WTC11 (cell line): ENCODE measurements at regions not wholly inside any gene's neighbourhood (a gene's known extent, or its start where the extent isn't known, plus 50 kb on each side); places are given as distances from the start of the nearest gene placed in this dataset.

ENCODE experiments used
- ATAC-seq: fragments of 200-7000 bp; cut with Tn5 transposase; 2 replicates; pipeline ENCODE4 v1.10.0; 2021; ENCODE audit warnings: mild to moderate bottlenecking, moderate library complexity
- CTCF ChIA-PET: fragments of 300-600 bp; sonication (Branson Sonifier 250); formaldehyde crosslinking; loops from one replicate; lab custom pipeline; 2021; ENCODE audit warnings: antibody characterized with exemption; lab: Charles Lee
- POLR2A ChIA-PET: fragments of 350-600 bp; sonication (Branson Sonifier 250); formaldehyde crosslinking; loops from one replicate; lab custom pipeline; 2021; ENCODE audit warnings: antibody characterized with exemption; lab: Charles Lee
- DNase-seq: peaks from one replicate; pipeline ENCODE4 v3.0.0; 2021; ENCODE audit warnings: low spot score
- H3K27ac Mint-ChIP-seq: 2 replicates; pipeline ENCODE4 v1.8.0; 2021; ENCODE audit warnings: mixed read lengths
- H3K27me3 Mint-ChIP-seq: 2 replicates; pipeline ENCODE4 v1.8.0; 2021; ENCODE audit warnings: low read depth, mild to moderate bottlenecking, moderate library complexity, mixed read lengths
- H3K36me3 Mint-ChIP-seq: 2 replicates; pipeline ENCODE4 v1.8.0; 2021; ENCODE audit warnings: mixed read lengths
- H3K4me1 Mint-ChIP-seq: 2 replicates; pipeline ENCODE4 v1.8.0; 2022; ENCODE audit warnings: mixed read lengths
- H3K4me3 Mint-ChIP-seq: 2 replicates; pipeline ENCODE4 v1.8.0; 2021; ENCODE audit warnings: mild to moderate bottlenecking, moderate library complexity, mixed read lengths
- H3K9me3 Mint-ChIP-seq: 2 replicates; pipeline ENCODE4 v1.8.0; 2021; ENCODE audit warnings: mixed read lengths
- CBFB ChIP-seq: sonication (generic); formaldehyde crosslinking; IDR thresholded peaks from 2 replicates; pipeline ENCODE4 v1.8.1; 2022; ENCODE audit warnings: mild to moderate bottlenecking, low read depth, missing genetic modification reagents
- FOXK1 ChIP-seq: sonication (generic); formaldehyde crosslinking; IDR thresholded peaks from 2 replicates; pipeline ENCODE4 v1.8.0; 2022; ENCODE audit warnings: mild to moderate bottlenecking, moderate library complexity, missing genetic modification reagents
- FOXP1 ChIP-seq: sonication (generic); formaldehyde crosslinking; IDR thresholded peaks from 2 replicates; pipeline ENCODE4 v1.8.0; 2022; ENCODE audit warnings: missing genetic modification reagents, mild to moderate bottlenecking, moderate library complexity, borderline replicate concordance
- JAZF1 ChIP-seq: fragments of 250-450 bp; sonication (Bioruptor Pico); IDR thresholded peaks from 2 replicates; pipeline ENCODE4 v1.9.0; 2021; ENCODE audit warnings: moderate library complexity, mild to moderate bottlenecking, inconsistent platforms
- MXD4 ChIP-seq: fragments of 250-450 bp; sonication (Bioruptor Pico); IDR thresholded peaks from 2 replicates; pipeline ENCODE4 v1.8.0; 2021; ENCODE audit warnings: mild to moderate bottlenecking, moderate library complexity, borderline replicate concordance
- NFE2L1 ChIP-seq: sonication (generic); formaldehyde crosslinking; IDR thresholded peaks from 2 replicates; pipeline ENCODE4 v1.8.1; 2023; ENCODE audit warnings: missing genetic modification reagents
- NFYB ChIP-seq: sonication (generic); formaldehyde crosslinking; conservative IDR thresholded peaks from 2 replicates; pipeline ENCODE4 v1.8.0; 2022; ENCODE audit warnings: low read depth, missing genetic modification reagents
- RELA ChIP-seq: sonication (generic); formaldehyde crosslinking; IDR thresholded peaks from 2 replicates; pipeline ENCODE4 v1.8.1; 2022; ENCODE audit warnings: missing genetic modification reagents, mild to moderate bottlenecking, borderline replicate concordance
- SMAD3 ChIP-seq: sonication (generic); formaldehyde crosslinking; IDR thresholded peaks from 2 replicates; pipeline ENCODE4 v1.8.0; 2022; ENCODE audit warnings: missing genetic modification reagents, mild to moderate bottlenecking, borderline replicate concordance
- SMAD4 ChIP-seq: sonication (generic); formaldehyde crosslinking; IDR thresholded peaks from 2 replicates; pipeline ENCODE4 v1.8.0; 2022; ENCODE audit warnings: mild to moderate bottlenecking, missing genetic modification reagents
- TCF7 ChIP-seq: sonication (generic); formaldehyde crosslinking; IDR thresholded peaks from 2 replicates; pipeline ENCODE4 v1.8.0; 2022; ENCODE audit warnings: mild to moderate bottlenecking, low read depth, missing genetic modification reagents, moderate library complexity
- TEAD1 ChIP-seq: sonication (generic); formaldehyde crosslinking; IDR thresholded peaks from 2 replicates; pipeline ENCODE4 v1.8.0; 2022; ENCODE audit warnings: mild to moderate bottlenecking, missing genetic modification reagents
- ZNF396 ChIP-seq: fragments of 250-450 bp; sonication (Bioruptor Pico); IDR thresholded peaks from 2 replicates; pipeline ENCODE4 v1.8.0; 2021; ENCODE audit warnings: mild to moderate bottlenecking, moderate library complexity, borderline replicate concordance
- TF ChIP-seq, protein P1 (sequence below): sonication (generic); formaldehyde crosslinking; IDR thresholded peaks from 2 replicates; pipeline ENCODE4 v1.8.1; 2023; ENCODE audit warnings: mild to moderate bottlenecking, missing genetic modification reagents
- TF ChIP-seq, protein P2 (sequence below): fragments of 250-450 bp; sonication (Bioruptor Pico); conservative IDR thresholded peaks from 2 replicates; pipeline ENCODE4 v1.9.0; 2021; ENCODE audit warnings: mild to moderate bottlenecking
- TF ChIP-seq, protein P3 (sequence below): sonication (generic); formaldehyde crosslinking; IDR thresholded peaks from 2 replicates; pipeline ENCODE4 v1.8.1; 2023; ENCODE audit warnings: mild to moderate bottlenecking, missing genetic modification reagents, moderate library complexity
- TF ChIP-seq, protein P4 (sequence below): sonication (generic); formaldehyde crosslinking; IDR thresholded peaks from 2 replicates; pipeline ENCODE4 v1.8.1; 2022; ENCODE audit warnings: mild to moderate bottlenecking, missing genetic modification reagents, moderate library complexity, borderline replicate concordance
- TF ChIP-seq, protein P5 (sequence below): fragments of 200-600 bp; IDR thresholded peaks from 2 replicates; pipeline ENCODE4 v1.8.0; 2022; ENCODE audit warnings: antibody characterized with exemption
- TF ChIP-seq, protein P6 (sequence below): sonication (generic); formaldehyde crosslinking; IDR thresholded peaks from 2 replicates; pipeline ENCODE4 v1.8.0; 2022; ENCODE audit warnings: mild to moderate bottlenecking, missing genetic modification reagents
- TF ChIP-seq, protein P7 (sequence below): sonication (generic); formaldehyde crosslinking; IDR thresholded peaks from 2 replicates; pipeline ENCODE4 v1.8.1; 2023; ENCODE audit warnings: mild to moderate bottlenecking, missing genetic modification reagents, moderate library complexity

DNA sequence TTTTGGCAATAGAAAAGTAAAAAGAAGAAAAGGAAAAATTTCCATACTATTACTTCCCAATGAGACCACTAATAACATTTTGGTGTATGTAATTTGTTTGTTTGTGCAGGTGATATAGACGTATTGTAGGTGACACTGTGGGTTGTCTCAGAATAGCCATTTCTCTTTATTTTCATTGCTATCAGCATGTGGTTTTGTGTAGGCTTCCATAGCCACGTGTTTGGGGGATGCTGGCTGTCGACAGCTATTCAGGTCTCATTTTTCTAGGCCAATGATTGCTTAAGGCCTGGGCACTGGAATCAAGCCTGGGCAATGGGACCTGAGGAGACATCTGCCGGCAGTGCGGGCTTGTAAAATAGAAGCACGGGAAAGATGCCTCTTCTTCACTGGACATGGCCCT lies 71.0 kb upstream of the KCTD1 start:
- H3K4me3 Mint-ChIP-seq, result no peak overlapping the region
- H3K36me3 Mint-ChIP-seq, result peaks cover 13% of the 10 kb centered on the region
- TF ChIP-seq ZNF396 (CRISPR knock-in tag) (no peak), RELA (CRISPR knock-in tag) (no peak), NFE2L1 (CRISPR knock-in tag) (no peak), MXD4 (no peak), SMAD4 (CRISPR knock-in tag) (no peak), NFYB (CRISPR knock-in tag) (no peak), TEAD1 (no peak), FOXK1 (CRISPR knock-in tag) (no peak), SMAD3 (CRISPR knock-in tag) (no peak), TCF7 (CRISPR knock-in tag) (no peak), JAZF1 (CRISPR knock-in tag) (no peak)
- TF ChIP-seq, protein P1, sequence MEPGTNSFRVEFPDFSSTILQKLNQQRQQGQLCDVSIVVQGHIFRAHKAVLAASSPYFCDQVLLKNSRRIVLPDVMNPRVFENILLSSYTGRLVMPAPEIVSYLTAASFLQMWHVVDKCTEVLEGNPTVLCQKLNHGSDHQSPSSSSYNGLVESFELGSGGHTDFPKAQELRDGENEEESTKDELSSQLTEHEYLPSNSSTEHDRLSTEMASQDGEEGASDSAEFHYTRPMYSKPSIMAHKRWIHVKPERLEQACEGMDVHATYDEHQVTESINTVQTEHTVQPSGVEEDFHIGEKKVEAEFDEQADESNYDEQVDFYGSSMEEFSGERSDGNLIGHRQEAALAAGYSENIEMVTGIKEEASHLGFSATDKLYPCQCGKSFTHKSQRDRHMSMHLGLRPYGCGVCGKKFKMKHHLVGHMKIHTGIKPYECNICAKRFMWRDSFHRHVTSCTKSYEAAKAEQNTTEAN (CRISPR knock-in tag), result no peak
- POLR2A ChIA-PET, result no interaction called here
- no peak overlapping the region for H3K27ac Mint-ChIP-seq
- DNase-seq (no peak), ATAC-seq (no peak)
- CTCF ChIA-PET, result interaction anchor here (1.5 to 2.8 kb wide), 3 partner anchors 72 to 157 kb away, joined by 3 to 23 read pairs (median 12); partner anchors contain the start of gene KCTD1
- H3K4me1 Mint-ChIP-seq, result peaks cover 21% of the 10 kb centered on the region
- peaks cover 5% of the 10 kb centered on the region for H3K27me3 Mint-ChIP-seq
- peaks cover 22% of the 10 kb centered on the region for H3K9me3 Mint-ChIP-seq

DNA sequence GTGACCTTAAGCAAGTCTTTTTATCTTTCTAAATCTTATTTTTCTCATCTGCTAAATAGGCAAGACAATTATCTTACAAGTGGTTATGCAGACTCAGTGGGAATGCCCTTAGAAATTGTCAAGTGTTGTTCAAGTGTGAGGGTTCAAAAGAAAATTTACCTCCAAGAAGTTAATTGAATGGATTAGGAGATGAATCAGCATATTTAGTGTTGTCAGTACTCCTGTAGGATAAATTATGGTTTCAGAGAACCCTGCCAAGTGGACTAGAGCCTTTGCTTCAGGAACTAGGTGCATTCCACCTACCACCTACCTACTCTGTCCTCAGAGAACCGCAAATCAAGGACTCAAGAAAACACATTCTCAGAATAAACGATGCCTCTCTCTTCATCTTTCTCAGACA lies 69.8 kb upstream of the KCTD1 start:
- Mint-ChIP-seq H3K9me3 (peaks cover 10% of the 10 kb centered on the region), H3K36me3 (peaks cover 1% of the 10 kb centered on the region), H3K4me3 (no peak overlapping the region), H3K27me3 (no peaks in the 10 kb centered on the region; the same call in 1 of the 2 replicates), H3K4me1 (peaks cover 28% of the 10 kb centered on the region), H3K27ac (no peak overlapping the region)
- POLR2A ChIA-PET, result no interaction called here
- no peak for DNase-seq
- TF ChIP-seq, protein P2, sequence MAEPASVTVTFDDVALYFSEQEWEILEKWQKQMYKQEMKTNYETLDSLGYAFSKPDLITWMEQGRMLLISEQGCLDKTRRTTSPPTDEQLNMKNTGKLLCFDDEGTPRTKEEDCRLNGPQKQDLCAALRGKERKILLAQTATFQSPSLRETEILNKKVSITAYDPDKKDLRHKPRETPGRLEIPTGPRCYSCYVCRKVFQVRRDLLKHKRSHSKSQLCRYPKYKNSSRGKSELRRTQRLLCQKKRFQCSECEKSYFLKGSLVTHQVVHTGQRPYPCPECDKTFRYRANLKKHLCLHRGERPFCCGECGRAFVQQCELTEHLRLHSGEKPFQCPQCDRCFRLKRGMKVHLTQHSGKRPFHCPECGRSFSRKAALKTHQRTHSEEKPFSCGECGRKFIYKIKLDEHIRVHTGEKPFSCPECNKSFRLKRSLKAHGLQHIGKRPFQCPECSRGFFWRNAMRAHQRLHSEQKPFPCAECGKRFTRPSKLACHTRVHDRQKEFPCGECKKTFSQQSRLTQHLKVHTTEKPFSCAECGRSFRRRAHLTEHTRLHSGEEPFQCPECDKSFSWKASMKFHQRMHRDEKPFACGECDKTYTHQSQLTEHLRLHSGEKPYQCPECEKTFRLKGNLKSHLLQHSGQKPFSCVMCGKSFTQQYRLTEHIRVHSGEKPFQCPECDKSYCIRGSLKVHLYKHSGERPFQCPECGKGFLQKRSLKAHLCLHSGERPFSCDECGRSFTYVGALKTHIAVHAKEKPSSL, result no peak
- TF ChIP-seq, protein P3, sequence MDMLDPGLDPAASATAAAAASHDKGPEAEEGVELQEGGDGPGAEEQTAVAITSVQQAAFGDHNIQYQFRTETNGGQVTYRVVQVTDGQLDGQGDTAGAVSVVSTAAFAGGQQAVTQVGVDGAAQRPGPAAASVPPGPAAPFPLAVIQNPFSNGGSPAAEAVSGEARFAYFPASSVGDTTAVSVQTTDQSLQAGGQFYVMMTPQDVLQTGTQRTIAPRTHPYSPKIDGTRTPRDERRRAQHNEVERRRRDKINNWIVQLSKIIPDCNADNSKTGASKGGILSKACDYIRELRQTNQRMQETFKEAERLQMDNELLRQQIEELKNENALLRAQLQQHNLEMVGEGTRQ (CRISPR knock-in tag), result no peak
- TF ChIP-seq, protein P4, sequence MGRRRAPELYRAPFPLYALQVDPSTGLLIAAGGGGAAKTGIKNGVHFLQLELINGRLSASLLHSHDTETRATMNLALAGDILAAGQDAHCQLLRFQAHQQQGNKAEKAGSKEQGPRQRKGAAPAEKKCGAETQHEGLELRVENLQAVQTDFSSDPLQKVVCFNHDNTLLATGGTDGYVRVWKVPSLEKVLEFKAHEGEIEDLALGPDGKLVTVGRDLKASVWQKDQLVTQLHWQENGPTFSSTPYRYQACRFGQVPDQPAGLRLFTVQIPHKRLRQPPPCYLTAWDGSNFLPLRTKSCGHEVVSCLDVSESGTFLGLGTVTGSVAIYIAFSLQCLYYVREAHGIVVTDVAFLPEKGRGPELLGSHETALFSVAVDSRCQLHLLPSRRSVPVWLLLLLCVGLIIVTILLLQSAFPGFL (CRISPR knock-in tag), result no peak
- TF ChIP-seq SMAD3 (CRISPR knock-in tag) (no peak), FOXP1 (CRISPR knock-in tag) (no peak), CBFB (no peak), NFYB (CRISPR knock-in tag) (no peak), TCF7 (CRISPR knock-in tag) (no peak)
- TF ChIP-seq, protein P5, sequence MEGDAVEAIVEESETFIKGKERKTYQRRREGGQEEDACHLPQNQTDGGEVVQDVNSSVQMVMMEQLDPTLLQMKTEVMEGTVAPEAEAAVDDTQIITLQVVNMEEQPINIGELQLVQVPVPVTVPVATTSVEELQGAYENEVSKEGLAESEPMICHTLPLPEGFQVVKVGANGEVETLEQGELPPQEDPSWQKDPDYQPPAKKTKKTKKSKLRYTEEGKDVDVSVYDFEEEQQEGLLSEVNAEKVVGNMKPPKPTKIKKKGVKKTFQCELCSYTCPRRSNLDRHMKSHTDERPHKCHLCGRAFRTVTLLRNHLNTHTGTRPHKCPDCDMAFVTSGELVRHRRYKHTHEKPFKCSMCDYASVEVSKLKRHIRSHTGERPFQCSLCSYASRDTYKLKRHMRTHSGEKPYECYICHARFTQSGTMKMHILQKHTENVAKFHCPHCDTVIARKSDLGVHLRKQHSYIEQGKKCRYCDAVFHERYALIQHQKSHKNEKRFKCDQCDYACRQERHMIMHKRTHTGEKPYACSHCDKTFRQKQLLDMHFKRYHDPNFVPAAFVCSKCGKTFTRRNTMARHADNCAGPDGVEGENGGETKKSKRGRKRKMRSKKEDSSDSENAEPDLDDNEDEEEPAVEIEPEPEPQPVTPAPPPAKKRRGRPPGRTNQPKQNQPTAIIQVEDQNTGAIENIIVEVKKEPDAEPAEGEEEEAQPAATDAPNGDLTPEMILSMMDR, result no peak
- TF ChIP-seq, protein P6, sequence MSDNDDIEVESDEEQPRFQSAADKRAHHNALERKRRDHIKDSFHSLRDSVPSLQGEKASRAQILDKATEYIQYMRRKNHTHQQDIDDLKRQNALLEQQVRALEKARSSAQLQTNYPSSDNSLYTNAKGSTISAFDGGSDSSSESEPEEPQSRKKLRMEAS (CRISPR knock-in tag), result no peak
- TF ChIP-seq, protein P7, sequence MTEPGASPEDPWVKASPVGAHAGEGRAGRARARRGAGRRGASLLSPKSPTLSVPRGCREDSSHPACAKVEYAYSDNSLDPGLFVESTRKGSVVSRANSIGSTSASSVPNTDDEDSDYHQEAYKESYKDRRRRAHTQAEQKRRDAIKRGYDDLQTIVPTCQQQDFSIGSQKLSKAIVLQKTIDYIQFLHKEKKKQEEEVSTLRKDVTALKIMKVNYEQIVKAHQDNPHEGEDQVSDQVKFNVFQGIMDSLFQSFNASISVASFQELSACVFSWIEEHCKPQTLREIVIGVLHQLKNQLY (CRISPR knock-in tag), result no peak
- no peak for ATAC-seq
- CTCF ChIA-PET, result no interaction called here
